ENCODE measurements at regions not wholly inside any gene's neighbourhood (a gene's known extent, or its start where the extent isn't known, plus 50 kb on each side); places are given as distances from the start of the nearest gene placed in this dataset.

DNA sequence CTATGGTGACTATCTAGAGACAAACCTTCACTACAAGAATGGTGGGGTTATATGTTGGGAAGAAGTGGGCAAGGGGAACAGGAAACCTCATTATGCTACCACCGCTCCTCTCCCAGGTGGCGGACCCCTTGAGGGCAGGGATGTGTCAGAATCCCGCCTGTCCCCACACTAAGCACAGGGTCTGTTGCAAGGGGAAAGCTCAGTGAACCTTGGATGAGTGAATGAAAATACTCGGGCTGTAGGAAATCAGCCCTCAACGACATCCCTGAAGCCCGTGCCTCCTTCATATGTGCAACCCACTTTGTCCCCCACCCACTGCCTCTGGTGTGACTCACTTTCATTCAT lies 68.2 kb upstream of the AMPD3 start:
- no peak for FAIRE-seq
- no peak for DNase-seq (ENCODE audit: extremely low spot score, insufficient read length, low read depth)

- FAIRE-seq = no peak
- no peak for DNase-seq (ENCODE audit: extremely low spot score, insufficient read length, low read depth)
These were observed 67.6 kb upstream of the AMPD3 start for GRCh38 chr11:10387206-10388083.

DNA sequence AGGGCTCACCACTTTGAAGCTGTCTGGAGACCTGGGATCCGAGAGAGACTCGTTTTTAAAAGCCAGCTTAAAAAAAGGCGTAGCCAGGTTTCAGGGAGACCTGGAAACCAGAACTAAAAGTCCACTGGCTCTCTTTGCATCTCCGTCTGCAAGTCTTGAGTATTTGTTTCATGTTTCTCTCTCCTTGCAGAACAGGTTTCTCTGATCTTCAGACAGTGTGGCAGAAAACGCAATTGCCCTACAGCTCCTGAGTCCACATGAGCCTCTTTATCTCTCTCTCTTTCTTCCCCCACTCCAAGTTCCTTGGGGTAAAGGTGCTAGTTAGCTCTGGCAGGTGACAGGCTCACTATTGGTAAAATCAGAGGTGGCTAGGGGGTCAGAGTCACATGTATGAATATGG lies 67.0 kb upstream of the AMPD3 start:
- FAIRE-seq (no peak), DNase-seq (ENCODE audit: extremely low spot score, insufficient read length, low read depth) (no peak)

DNA sequence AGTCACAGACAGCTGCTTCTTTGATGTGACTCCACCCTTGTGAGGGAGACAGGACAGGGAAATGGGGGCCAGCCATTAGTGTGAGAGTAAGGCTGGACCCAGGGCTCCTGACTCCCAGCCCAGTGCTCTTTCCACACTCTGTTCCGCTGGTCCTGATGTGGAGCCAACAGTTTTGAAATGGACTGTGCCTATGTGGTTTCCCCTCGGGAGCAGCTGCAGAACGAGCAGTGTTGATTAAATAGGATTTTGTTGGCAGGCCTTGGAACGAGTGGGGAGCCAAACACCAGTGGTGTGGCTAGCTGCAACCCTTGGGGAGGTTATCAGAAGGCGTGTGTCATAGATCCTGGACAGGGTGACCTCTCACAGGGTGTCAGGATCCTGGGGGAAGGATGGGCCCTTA lies 66.5 kb upstream of the AMPD3 start:
- DNase-seq (ENCODE audit: extremely low spot score, insufficient read length, low read depth) (no peak), FAIRE-seq (no peak)

GRCh38 chr11:10390375-10390774 lies 64.7 kb upstream of the AMPD3 start:
- DNase-seq (ENCODE audit: extremely low spot score, insufficient read length, low read depth) (no peak), FAIRE-seq (no peak)

- FAIRE-seq (no peak), DNase-seq (ENCODE audit: extremely low spot score, insufficient read length, low read depth) (no peak)
These were observed 62.7 kb upstream of the AMPD3 start for GRCh38 chr11:10392095-10393079.

GRCh38 chr11:10394229-10395101 lies 60.6 kb upstream of the AMPD3 start:
- DNase-seq (ENCODE audit: extremely low spot score, insufficient read length, low read depth) (no peak), FAIRE-seq (no peak)

- FAIRE-seq (no peak), DNase-seq (ENCODE audit: extremely low spot score, insufficient read length, low read depth) (no peak)
These were observed 59.7 kb upstream of the AMPD3 start for GRCh38 chr11:10395166-10395897.

GRCh38 chr11:10396771-10397170 lies 58.3 kb upstream of the AMPD3 start:
- no peak for DNase-seq (ENCODE audit: extremely low spot score, insufficient read length, low read depth)
- no peak for FAIRE-seq

GRCh38 chr11:10397226-10397987 lies 57.7 kb upstream of the AMPD3 start:
- FAIRE-seq (no peak), DNase-seq (ENCODE audit: extremely low spot score, insufficient read length, low read depth) (no peak)

DNA sequence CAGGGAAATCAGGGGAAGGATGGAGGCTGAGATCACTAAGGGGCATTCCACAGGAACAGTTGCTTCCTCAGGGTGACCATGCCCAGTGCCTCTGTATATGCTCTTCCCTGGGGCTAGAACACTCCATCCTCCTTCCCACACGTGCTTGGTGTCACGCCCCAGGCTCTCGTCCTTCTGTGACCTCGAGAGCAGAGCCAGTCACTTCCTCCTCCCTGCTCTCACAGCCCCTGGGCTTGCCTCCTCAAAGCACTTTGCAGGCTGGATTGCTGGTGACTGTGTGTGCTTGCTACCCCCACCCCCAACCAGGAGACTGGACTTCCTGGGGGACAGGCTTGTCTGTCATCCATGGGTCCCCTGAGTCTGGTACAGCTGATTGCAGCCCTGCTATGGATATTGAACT lies 56.5 kb upstream of the AMPD3 start:
- FAIRE-seq = no peak

DNA sequence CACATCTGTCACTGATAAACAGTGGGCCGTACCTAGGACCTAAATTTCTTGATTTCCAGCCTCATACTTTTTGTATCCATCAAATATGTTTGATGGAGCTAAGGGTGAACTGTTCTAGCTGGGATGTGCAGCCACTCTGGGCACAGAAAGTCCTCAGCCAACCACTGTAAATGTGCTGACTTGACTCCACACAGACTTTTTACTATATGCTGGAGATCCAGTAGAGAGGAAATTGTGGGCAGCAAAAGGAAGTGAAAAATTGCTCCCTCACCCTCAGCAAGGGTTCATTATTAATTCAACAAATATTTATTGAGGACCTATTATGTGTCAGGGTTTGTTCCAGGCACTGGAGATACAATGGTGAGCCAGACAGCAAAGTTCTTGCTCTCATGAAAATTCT lies 54.2 kb upstream of the AMPD3 start:
- no peak for FAIRE-seq
- no peak for DNase-seq (ENCODE audit: extremely low spot score, insufficient read length, low read depth)

More for the DNA sequence above, 56.5 kb upstream of the AMPD3 start:
- DNase-seq (ENCODE audit: extremely low spot score, insufficient read length, low read depth) = no peak

- DNase-seq (ENCODE audit: extremely low spot score, insufficient read length, low read depth) = no peak
- FAIRE-seq = no peak
These were observed 53.8 kb upstream of the AMPD3 start for GRCh38 chr11:10401256-10401655.

- no peak for DNase-seq (ENCODE audit: extremely low spot score, insufficient read length, low read depth)
- FAIRE-seq = no peak
These were observed 53.2 kb upstream of the AMPD3 start for GRCh38 chr11:10401696-10402392.
